ENCODE measurements at regions not wholly inside any gene's neighbourhood (a gene's known extent, or its start where the extent isn't known, plus 50 kb on each side); places are given as distances from the start of the nearest gene placed in this dataset.

- TF ChIP-seq CTCF (IDR thresholded peaks at IDR 0.05): no peak
- TF ChIP-seq POLR2A (IDR thresholded peaks at IDR 0.05): no peak
Measured at GRCh38 chr4:117331817-117332216, 246.4 kb upstream of the TRAM1L1 start.

Measured in lower leg skin (tissue), 3 donors.